Fibroblast of skin of left biceps (primary cell): ENCODE measurements at regions not wholly inside any gene's neighbourhood (a gene's known extent, or its start where the extent isn't known, plus 50 kb on each side); places are given as distances from the start of the nearest gene placed in this dataset.

ENCODE experiments used
- DNase-seq, 2 experiments: peaks; one replicate each; pipeline ENCODE4 v3.0.0-alpha.2; 2013; ENCODE audit warnings: low read depth in 2 of 2

- DNase-seq: no peak
These were observed 160.2 kb downstream of the CYYR1 start for GRCh38 chr21:26412885-26413284.

- DNase-seq: peak in 1 of 2 experiments; percentile 19
These were observed 163.4 kb downstream of the CYYR1 start for GRCh38 chr21:26409735-26410134.

- peak in 1 of 2 experiments; percentile 30 for DNase-seq
These were observed 164.6 kb downstream of the CYYR1 start for GRCh38 chr21:26408511-26408910.

GRCh38 chr21:26406526-26406925 is 166.6 kb downstream of the CYYR1 start:
- DNase-seq: no peak

GRCh38 chr21:26405735-26406361 is 167.2 kb downstream of the CYYR1 start:
- DNase-seq: peak; percentile 61 to 74

GRCh38 chr21:26405071-26405470 is 168.0 kb downstream of the CYYR1 start:
- DNase-seq: peak; percentile 54 to 66

GRCh38 chr21:26404288-26404687 is 168.8 kb downstream of the CYYR1 start:
- no peak for DNase-seq

GRCh38 chr21:26403321-26403720 is 169.8 kb downstream of the CYYR1 start:
- no peak for DNase-seq

GRCh38 chr21:26397545-26397944 is 175.5 kb downstream of the CYYR1 start:
- DNase-seq: no peak

- DNase-seq: no peak
These were observed 178.7 kb downstream of the CYYR1 start for GRCh38 chr21:26394341-26394740.

GRCh38 chr21:26391166-26391565 is 181.9 kb downstream of the CYYR1 start:
- DNase-seq: no peak

GRCh38 chr21:26389971-26390641 is 183.0 kb downstream of the CYYR1 start:
- DNase-seq: peak; percentile 78 to 84

- DNase-seq: peak in 1 of 2 experiments; percentile 17
These were observed 184.3 kb downstream of the CYYR1 start for GRCh38 chr21:26388731-26389231.

- peak; percentile 39 to 47 for DNase-seq
These were observed 187.4 kb downstream of the CYYR1 start for GRCh38 chr21:26385721-26386120.

- DNase-seq: no peak
These were observed 193.5 kb downstream of the CYYR1 start for GRCh38 chr21:26379561-26379960.

GRCh38 chr21:26377111-26377694 is 195.9 kb downstream of the CYYR1 start:
- no peak for DNase-seq

- no peak for DNase-seq
These were observed 198.3 kb downstream of the CYYR1 start for GRCh38 chr21:26374817-26375216.

- no peak for DNase-seq
These were observed 198.2 kb upstream of the APP start for GRCh38 chr21:26368591-26369320.

- DNase-seq: no peak
These were observed 196.2 kb upstream of the APP start for GRCh38 chr21:26366781-26367180.

GRCh38 chr21:26365849-26366248 is 195.3 kb upstream of the APP start:
- no peak for DNase-seq

GRCh38 chr21:26351661-26352060 is 181.1 kb upstream of the APP start:
- no peak for DNase-seq

GRCh38 chr21:26332867-26333266 is 162.3 kb upstream of the APP start:
- DNase-seq: no peak
